ENCODE measurements at regions not wholly inside any gene's neighbourhood (a gene's known extent, or its start where the extent isn't known, plus 50 kb on each side); places are given as distances from the start of the nearest gene placed in this dataset.

DNA sequence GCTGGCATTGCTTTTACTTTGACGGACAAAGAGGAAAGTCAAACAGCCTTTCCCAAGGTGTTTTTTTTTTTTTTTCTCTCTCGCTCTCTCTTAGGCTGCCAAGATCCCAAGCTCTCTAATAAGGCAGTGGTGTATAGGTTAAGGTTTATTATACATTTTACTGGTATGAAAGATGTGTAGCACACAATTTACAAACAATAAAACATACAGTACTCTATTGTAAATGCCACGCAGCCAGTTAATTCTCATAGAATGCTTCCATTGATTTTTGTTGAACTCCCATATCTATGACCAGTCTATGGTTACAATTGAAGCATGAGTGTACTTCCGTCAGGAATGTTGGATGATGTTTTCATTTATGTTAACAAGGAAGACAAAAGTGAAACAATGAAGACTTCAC, 106.4 kb upstream of the GSC start:
- H3K4me3 ChIP-seq, result no peak overlapping the region
- no peaks in the 10 kb centered on the region for H3K9me3 ChIP-seq (ENCODE audit: low read depth)
- no peaks in the 10 kb centered on the region for H3K4me1 ChIP-seq
- H3K9ac ChIP-seq, result no peak overlapping the region
- H3K4me2 ChIP-seq, result no peak overlapping the region
- no peaks in the 10 kb centered on the region for H3K79me2 ChIP-seq (ENCODE audit: low read depth)
- Mint-ChIP-seq H3K4me1 (peaks cover 3% of the 10 kb centered on the region), H3K36me3 (no peaks in the 10 kb centered on the region), H3K27me3 (ENCODE audit: insufficient read depth, low read depth) (peaks cover 7% of the 10 kb centered on the region), H3K9me3 (no peaks in the 10 kb centered on the region), H3K27ac (no peak overlapping the region), H3K4me3 (no peak overlapping the region)
- no peak for DNase-seq (ENCODE audit: low spot score)
- H2AFZ ChIP-seq (replicated peaks), result no peak overlapping the region
- H3F3A ChIP-seq (ENCODE audit: low read depth), result no peaks in the 10 kb centered on the region
- no peaks in the 10 kb centered on the region for H3K36me3 ChIP-seq
- no peak overlapping the region for H3K27ac ChIP-seq
- no peaks in the 10 kb centered on the region for H3K27me3 ChIP-seq
- no peak for TF ChIP-seq EZH2 (IDR thresholded peaks at IDR 0.05)
- no peaks in the 10 kb centered on the region for H4K20me1 ChIP-seq (ENCODE audit: low read depth)

DNA sequence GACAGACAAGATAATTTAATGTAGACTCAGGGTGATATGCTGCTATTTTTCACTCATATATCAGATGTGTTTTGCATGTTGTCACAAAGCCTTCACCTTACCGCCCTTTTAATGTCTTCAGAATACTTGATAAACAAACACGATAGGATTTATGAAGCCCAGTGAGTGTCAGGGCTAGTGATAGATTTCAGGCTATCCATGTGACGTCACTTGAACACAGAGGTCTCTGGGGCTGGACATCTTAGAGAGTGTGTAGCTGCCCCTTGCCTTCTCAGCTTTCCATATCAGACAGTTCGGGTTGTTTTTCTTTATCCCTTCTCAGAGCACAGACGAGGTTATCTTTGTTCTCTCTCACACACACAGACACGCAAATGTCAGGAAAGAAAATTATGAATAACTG, 105.3 kb upstream of the GSC start:
- H3K4me1 Mint-ChIP-seq, result peaks cover 3% of the 10 kb centered on the region
- Histone ChIP-seq H3K4me3 (no peak overlapping the region), H4K20me1 (ENCODE audit: low read depth) (no peaks in the 10 kb centered on the region), H3K9ac (no peak overlapping the region), H2AFZ (replicated peaks) (no peak overlapping the region), H3K27me3 (no peaks in the 10 kb centered on the region), H3K79me2 (ENCODE audit: low read depth) (no peaks in the 10 kb centered on the region), H3K9me3 (ENCODE audit: low read depth) (no peaks in the 10 kb centered on the region), H3K27ac (no peak overlapping the region), H3K4me2 (no peak overlapping the region), H3F3A (ENCODE audit: low read depth) (no peaks in the 10 kb centered on the region), H3K4me1 (no peaks in the 10 kb centered on the region), H3K36me3 (no peaks in the 10 kb centered on the region)
- TF ChIP-seq, protein P1, sequence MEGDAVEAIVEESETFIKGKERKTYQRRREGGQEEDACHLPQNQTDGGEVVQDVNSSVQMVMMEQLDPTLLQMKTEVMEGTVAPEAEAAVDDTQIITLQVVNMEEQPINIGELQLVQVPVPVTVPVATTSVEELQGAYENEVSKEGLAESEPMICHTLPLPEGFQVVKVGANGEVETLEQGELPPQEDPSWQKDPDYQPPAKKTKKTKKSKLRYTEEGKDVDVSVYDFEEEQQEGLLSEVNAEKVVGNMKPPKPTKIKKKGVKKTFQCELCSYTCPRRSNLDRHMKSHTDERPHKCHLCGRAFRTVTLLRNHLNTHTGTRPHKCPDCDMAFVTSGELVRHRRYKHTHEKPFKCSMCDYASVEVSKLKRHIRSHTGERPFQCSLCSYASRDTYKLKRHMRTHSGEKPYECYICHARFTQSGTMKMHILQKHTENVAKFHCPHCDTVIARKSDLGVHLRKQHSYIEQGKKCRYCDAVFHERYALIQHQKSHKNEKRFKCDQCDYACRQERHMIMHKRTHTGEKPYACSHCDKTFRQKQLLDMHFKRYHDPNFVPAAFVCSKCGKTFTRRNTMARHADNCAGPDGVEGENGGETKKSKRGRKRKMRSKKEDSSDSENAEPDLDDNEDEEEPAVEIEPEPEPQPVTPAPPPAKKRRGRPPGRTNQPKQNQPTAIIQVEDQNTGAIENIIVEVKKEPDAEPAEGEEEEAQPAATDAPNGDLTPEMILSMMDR (IDR thresholded peaks at IDR 0.05), result no peak
- TF ChIP-seq EZH2phosphoT487 (IDR thresholded peaks at IDR 0.05) (no peak), EZH2 (IDR thresholded peaks at IDR 0.05) (no peak)
- H3K36me3 Mint-ChIP-seq, result no peaks in the 10 kb centered on the region
- DNase-seq (ENCODE audit: low spot score), result no peak
- no peak overlapping the region for H3K27ac Mint-ChIP-seq
- H3K27me3 Mint-ChIP-seq (ENCODE audit: insufficient read depth, low read depth), result peaks cover 7% of the 10 kb centered on the region
- no peak overlapping the region for H3K4me3 Mint-ChIP-seq
- no peaks in the 10 kb centered on the region for H3K9me3 Mint-ChIP-seq

DNA sequence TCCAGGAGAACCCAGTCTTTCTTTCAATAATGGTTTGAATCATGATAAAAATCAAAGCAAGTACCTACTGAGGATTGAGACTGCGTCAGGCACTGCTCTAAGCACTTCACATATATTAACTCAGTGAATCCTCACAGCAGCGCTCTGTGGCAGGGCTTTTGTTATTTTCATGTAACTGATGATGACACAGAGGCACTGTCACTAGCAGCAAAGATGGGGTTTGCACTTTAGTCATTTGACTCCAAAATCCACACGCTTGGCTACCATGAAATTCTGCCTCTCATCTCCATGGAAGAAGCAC, 98.8 kb upstream of the GSC start:
- Histone ChIP-seq H3K4me2 (no peak overlapping the region), H4K20me1 (ENCODE audit: low read depth) (no peaks in the 10 kb centered on the region), H3K9me3 (ENCODE audit: low read depth) (no peaks in the 10 kb centered on the region), H3K27me3 (no peaks in the 10 kb centered on the region), H3K79me2 (ENCODE audit: low read depth) (no peaks in the 10 kb centered on the region), H3K4me1 (peaks cover 3% of the 10 kb centered on the region), H3K27ac (no peak overlapping the region), H3F3A (ENCODE audit: low read depth) (no peaks in the 10 kb centered on the region), H3K36me3 (no peaks in the 10 kb centered on the region), H3K9ac (no peak overlapping the region), H3K4me3 (no peak overlapping the region), H2AFZ (replicated peaks) (no peak overlapping the region)
- H3K4me1 Mint-ChIP-seq, result peaks cover 8% of the 10 kb centered on the region
- no peaks in the 10 kb centered on the region for H3K36me3 Mint-ChIP-seq
- H3K9me3 Mint-ChIP-seq, result no peaks in the 10 kb centered on the region
- H3K27ac Mint-ChIP-seq, result no peak overlapping the region
- TF ChIP-seq EZH2phosphoT487 (IDR thresholded peaks at IDR 0.05), result no peak
- TF ChIP-seq EZH2 (IDR thresholded peaks at IDR 0.05), result no peak
- no peak overlapping the region for H3K4me3 Mint-ChIP-seq
- no peak for DNase-seq (ENCODE audit: low spot score)
- H3K27me3 Mint-ChIP-seq (ENCODE audit: insufficient read depth, low read depth), result peaks cover 2% of the 10 kb centered on the region

DNA sequence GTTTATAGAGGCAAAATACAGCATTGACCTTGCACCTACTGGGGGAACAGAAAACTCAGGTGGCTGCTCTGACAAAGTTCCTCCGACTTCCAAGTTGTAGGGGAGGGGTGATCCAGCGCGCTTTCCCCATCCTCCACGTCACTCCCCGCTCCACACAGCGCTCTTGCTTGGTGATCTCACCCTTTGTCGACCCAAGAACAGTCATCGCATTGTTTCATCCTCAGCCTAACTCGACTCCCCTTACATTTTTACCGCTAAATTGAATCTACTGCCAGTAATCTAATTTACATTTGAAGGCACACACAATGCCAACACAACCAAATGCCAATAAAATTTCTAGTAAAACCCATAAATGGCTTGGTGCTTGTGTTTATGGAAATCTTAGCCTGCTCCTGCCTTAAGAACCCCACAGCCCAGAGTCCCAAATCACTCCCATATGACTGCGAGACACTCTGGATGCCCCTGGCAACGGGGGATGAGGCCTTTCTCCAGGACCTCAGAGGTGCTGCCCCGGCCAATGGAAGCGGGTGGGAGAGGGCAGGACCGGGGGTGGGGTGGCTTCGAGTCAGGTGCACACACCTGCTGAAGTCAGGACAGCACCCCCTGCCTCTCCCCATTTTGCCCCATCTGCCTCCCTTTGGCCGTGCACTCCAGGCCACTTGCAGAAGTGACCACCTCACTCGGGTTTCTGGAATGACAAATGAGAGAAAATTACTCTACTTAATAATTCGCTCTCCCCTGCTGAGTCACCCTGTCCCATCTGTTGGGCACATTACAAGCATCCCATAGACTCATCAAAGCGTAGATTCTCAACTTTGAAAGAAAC, 98.2 kb upstream of the GSC start:
- Mint-ChIP-seq H3K4me1 (peaks cover 8% of the 10 kb centered on the region), H3K36me3 (no peaks in the 10 kb centered on the region), H3K27ac (no peak overlapping the region), H3K9me3 (no peaks in the 10 kb centered on the region), H3K4me3 (no peak overlapping the region), H3K27me3 (ENCODE audit: insufficient read depth, low read depth) (no peaks in the 10 kb centered on the region)
- H3K27ac ChIP-seq, result no peak overlapping the region
- no peaks in the 10 kb centered on the region for H3K27me3 ChIP-seq
- no peaks in the 10 kb centered on the region for H4K20me1 ChIP-seq (ENCODE audit: low read depth)
- no peaks in the 10 kb centered on the region for H3K36me3 ChIP-seq
- peak; percentile 24 for DNase-seq (ENCODE audit: low spot score)
- H3K4me1 ChIP-seq, result peaks cover 3% of the 10 kb centered on the region
- no peak overlapping the region for H2AFZ ChIP-seq (replicated peaks)
- TF ChIP-seq EZH2 (IDR thresholded peaks at IDR 0.05), result no peak
- TF ChIP-seq EZH2phosphoT487 (IDR thresholded peaks at IDR 0.05), result no peak
- TF ChIP-seq, protein P1 (IDR thresholded peaks at IDR 0.05), result no peak
- no peaks in the 10 kb centered on the region for H3K79me2 ChIP-seq (ENCODE audit: low read depth)
- no peaks in the 10 kb centered on the region for H3K9me3 ChIP-seq (ENCODE audit: low read depth)
- H3K4me2 ChIP-seq, result no peak overlapping the region
- no peak overlapping the region for H3K4me3 ChIP-seq
- no peaks in the 10 kb centered on the region for H3F3A ChIP-seq (ENCODE audit: low read depth)
- no peak overlapping the region for H3K9ac ChIP-seq

Measured in neural progenitor cell (in vitro differentiated cells).